Suprapubic skin (tissue), 4 donors: ENCODE measurements at regions not wholly inside any gene's neighbourhood (a gene's known extent, or its start where the extent isn't known, plus 50 kb on each side); places are given as distances from the start of the nearest gene placed in this dataset.

Experiments used
- DNase-seq, 2 donors: peaks; one replicate each; pipeline ENCODE4 v3.0.0-alpha.2; 2019; ENCODE audit warnings: low spot score in 2 of 2
- H3K27ac ChIP-seq: fragments of 200-600 bp; sonication (generic); one replicate; pipeline ENCODE4 v1.5.1; 2019
- H3K27me3 ChIP-seq: fragments of 200-600 bp; sonication (generic); one replicate; pipeline ENCODE4 v1.5.1; 2019
- H3K36me3 ChIP-seq: fragments of 200-600 bp; sonication (generic); one replicate; pipeline ENCODE4 v1.5.1; 2019
- H3K4me1 ChIP-seq: fragments of 200-600 bp; sonication (generic); one replicate; pipeline ENCODE4 v1.5.1; 2019
- H3K4me3 ChIP-seq: fragments of 200-600 bp; sonication (generic); one replicate; pipeline ENCODE4 v1.5.1; 2019; ENCODE audit warnings: mild to moderate bottlenecking
- H3K9me3 ChIP-seq: fragments of 200-600 bp; sonication (generic); one replicate; pipeline ENCODE4 v1.5.1; 2019
- CTCF ChIP-seq, 2 donors: fragments of 200-600 bp in 1 of 2; fragments of 450-650 bp in 1 of 2; sonication (generic) in 1 of 2; IDR thresholded peaks; one replicate each; pipeline ENCODE4 v1.5.1; 2016 to 2019; ENCODE audit warnings: antibody characterized with exemption in 2 of 2, mild to moderate bottlenecking in 1 of 2, moderate library complexity in 1 of 2
- EP300 ChIP-seq: sonication (generic); formaldehyde crosslinking; IDR thresholded peaks from one replicate; pipeline ENCODE4 v1.6.1; 2017; ENCODE audit warnings: antibody characterized with exemption
- POLR2A ChIP-seq, 2 donors: fragments of 450-650 bp; IDR thresholded peaks; one replicate each; pipeline ENCODE4 v1.6.1; 2017; ENCODE audit warnings: antibody characterized with exemption in 2 of 2, mild to moderate bottlenecking in 2 of 2, moderate library complexity in 2 of 2
- POLR2AphosphoS5 ChIP-seq, 3 donors: sonication (generic); formaldehyde crosslinking; IDR thresholded peaks; one replicate each; pipeline ENCODE4 v1.6.1; 2017; ENCODE audit warnings: antibody characterized with exemption in 3 of 3
- WGBS: methylation state at CpG from one replicate; pipeline ENCODE4 v1.1.5; 2018; 5-methylcytosine and 5-hydroxymethylcytosine counted together

- H3K4me1 ChIP-seq, result no peaks in the 10 kb centered on the region
- no peaks in the 10 kb centered on the region for H3K27me3 ChIP-seq
- no peaks in the 10 kb centered on the region for H3K9me3 ChIP-seq
- TF ChIP-seq EP300 (no peak), CTCF (IDR thresholded peaks at IDR 0.05) (no peak), POLR2A (IDR thresholded peaks at IDR 0.05) (no peak), POLR2AphosphoS5 (IDR thresholded peaks at IDR 0.05) (no peak)
- no peak overlapping the region for H3K4me3 ChIP-seq
- DNase-seq, result no peak
- H3K27ac ChIP-seq, result no peak overlapping the region
- H3K36me3 ChIP-seq, result no peaks in the 10 kb centered on the region
- 90% methylated on average over 1 of the region's 1 CpG for WGBS
These were observed 344.6 kb downstream of the BTG1 start for GRCh38 chr12:91801048-91801447.

GRCh38 chr12:91793676-91794075 is 352.0 kb downstream of the BTG1 start:
- WGBS, result 87% methylated on average over 2 of the region's 2 CpGs
- no peaks in the 10 kb centered on the region for H3K36me3 ChIP-seq
- no peaks in the 10 kb centered on the region for H3K9me3 ChIP-seq
- DNase-seq, result no peak
- no peak overlapping the region for H3K4me3 ChIP-seq
- no peak for TF ChIP-seq CTCF (IDR thresholded peaks at IDR 0.05)
- no peak for TF ChIP-seq POLR2A (IDR thresholded peaks at IDR 0.05)
- no peak for TF ChIP-seq POLR2AphosphoS5 (IDR thresholded peaks at IDR 0.05)
- TF ChIP-seq EP300, result no peak
- no peaks in the 10 kb centered on the region for H3K27me3 ChIP-seq
- no peaks in the 10 kb centered on the region for H3K4me1 ChIP-seq
- H3K27ac ChIP-seq, result no peak overlapping the region

- 71% methylated on average over 1 of the region's 1 CpG for WGBS
- no peak overlapping the region for H3K4me3 ChIP-seq
- H3K9me3 ChIP-seq, result no peaks in the 10 kb centered on the region
These were observed 353.0 kb downstream of the BTG1 start for GRCh38 chr12:91792597-91792996.

GRCh38 chr12:91786499-91787272 is 359.0 kb downstream of the BTG1 start:
- Histone ChIP-seq H3K36me3 (no peaks in the 10 kb centered on the region), H3K27me3 (no peaks in the 10 kb centered on the region), H3K9me3 (no peaks in the 10 kb centered on the region), H3K4me3 (no peak overlapping the region), H3K27ac (no peak overlapping the region), H3K4me1 (no peaks in the 10 kb centered on the region)
- TF ChIP-seq CTCF (IDR thresholded peaks at IDR 0.05), result no peak
- no peak for TF ChIP-seq EP300
- no peak for TF ChIP-seq POLR2AphosphoS5 (IDR thresholded peaks at IDR 0.05)
- no peak for TF ChIP-seq POLR2A (IDR thresholded peaks at IDR 0.05)
- 95% methylated on average over 2 of the region's 2 CpGs for WGBS
- no peak for DNase-seq

More at GRCh38 chr12:91792597-91792996, 353.0 kb downstream of the BTG1 start:
- no peak for DNase-seq
- Histone ChIP-seq H3K27me3 (no peaks in the 10 kb centered on the region), H3K4me1 (no peaks in the 10 kb centered on the region), H3K36me3 (no peaks in the 10 kb centered on the region), H3K27ac (no peak overlapping the region)
- TF ChIP-seq EP300, result no peak
- no peak for TF ChIP-seq CTCF (IDR thresholded peaks at IDR 0.05)
- TF ChIP-seq POLR2AphosphoS5 (IDR thresholded peaks at IDR 0.05), result no peak
- no peak for TF ChIP-seq POLR2A (IDR thresholded peaks at IDR 0.05)

- WGBS, result 85% methylated on average over 6 of the region's 6 CpGs
- H3K36me3 ChIP-seq, result no peaks in the 10 kb centered on the region
- H3K4me3 ChIP-seq, result no peak overlapping the region
- H3K4me1 ChIP-seq, result no peaks in the 10 kb centered on the region
- DNase-seq, result no peak
- no peaks in the 10 kb centered on the region for H3K27me3 ChIP-seq
- TF ChIP-seq POLR2AphosphoS5 (IDR thresholded peaks at IDR 0.05) (no peak), POLR2A (IDR thresholded peaks at IDR 0.05) (no peak), EP300 (no peak), CTCF (IDR thresholded peaks at IDR 0.05) (no peak)
- no peaks in the 10 kb centered on the region for H3K9me3 ChIP-seq
- no peak overlapping the region for H3K27ac ChIP-seq
These were observed 359.8 kb downstream of the BTG1 start for GRCh38 chr12:91785655-91786498.
